GM23338 (cell line): ENCODE measurements at regions not wholly inside any gene's neighbourhood (a gene's known extent, or its start where the extent isn't known, plus 50 kb on each side); places are given as distances from the start of the nearest gene placed in this dataset.

Source experiments
- CREB1 ChIP-seq: fragments of 250-450 bp; sonication (Bioruptor Pico); IDR thresholded peaks from 2 replicates; pipeline ENCODE4 v1.5.0; 2020; ENCODE audit warnings: low read depth, mild to moderate bottlenecking, moderate library complexity
- CTCF ChIP-seq, 2 experiments: fragments of 200-600 bp in 1 of 2; sonication (generic) in 1 of 2; conservative IDR thresholded peaks; 2 replicates each; pipeline versions ENCODE4 v1.5.1 to v1.6.1; 2016 to 2017; ENCODE audit warnings: antibody characterized with exemption in 2 of 2, low read depth in 2 of 2, mild to moderate bottlenecking in 2 of 2, moderate library complexity in 1 of 2
- ETS1 ChIP-seq: IDR thresholded peaks from 2 replicates; pipeline ENCODE4 v1.6.1; 2016; ENCODE audit warnings: antibody characterized with exemption
- EZH2 ChIP-seq: fragments of 200-600 bp; sonication (generic); IDR thresholded peaks from one replicate; pipeline ENCODE4 v1.8.0; 2017; ENCODE audit warnings: antibody characterized with exemption, mild to moderate bottlenecking, low read depth; ENCODE audit not compliant: unreplicated experiment
- EZH2phosphoT487 ChIP-seq: fragments of 200-600 bp; sonication (generic); IDR thresholded peaks from one replicate; pipeline ENCODE4 v1.8.1; 2018; ENCODE audit warnings: antibody characterized with exemption; ENCODE audit not compliant: unreplicated experiment
- JUNB ChIP-seq: IDR thresholded peaks from one replicate; pipeline ENCODE4 v1.6.1; 2016; ENCODE audit warnings: antibody characterized with exemption; ENCODE audit not compliant: unreplicated experiment
- NANOG ChIP-seq: IDR thresholded peaks from 2 replicates; pipeline ENCODE4 v1.6.1; 2016; ENCODE audit warnings: antibody characterized with exemption, borderline replicate concordance
- POLR2AphosphoS5 ChIP-seq: IDR thresholded peaks from 2 replicates; pipeline ENCODE4 v1.6.1; 2016; ENCODE audit warnings: antibody characterized with exemption, low read depth
- REST ChIP-seq: IDR thresholded peaks from one replicate; pipeline ENCODE4 v1.6.1; 2018; ENCODE audit warnings: antibody characterized with exemption; ENCODE audit not compliant: unreplicated experiment
- STAT1 ChIP-seq: IDR thresholded peaks from one replicate; pipeline ENCODE4 v1.6.1; 2016; ENCODE audit warnings: antibody characterized with exemption; ENCODE audit not compliant: unreplicated experiment
- ZNF114 ChIP-seq: fragments of 250-450 bp; sonication (Bioruptor Pico); IDR thresholded peaks from 2 replicates; pipeline ENCODE4 v1.5.0; 2020; ENCODE audit warnings: mild to moderate bottlenecking, moderate library complexity
- ZNF331 ChIP-seq: fragments of 250-450 bp; sonication (Bioruptor Pico); IDR thresholded peaks from 2 replicates; pipeline ENCODE4 v1.5.0; 2020; ENCODE audit warnings: low read depth, mild to moderate bottlenecking, moderate library complexity
- ZNF462 ChIP-seq: fragments of 250-450 bp; sonication (Bioruptor Pico); IDR thresholded peaks from 2 replicates; pipeline ENCODE4 v1.5.0; 2020; ENCODE audit warnings: mild to moderate bottlenecking, moderate library complexity

GRCh38 chr18:60895181-60895580, 438.0 kb upstream of the CDH20 start:
- no peak for TF ChIP-seq JUNB
- no peak for TF ChIP-seq CREB1 (CRISPR knock-in tag)
- no peak for TF ChIP-seq CTCF (conservative IDR thresholded peaks at IDR 0.05; ENCODE audit: low read depth in 2 of 2)
- no peak for TF ChIP-seq EZH2phosphoT487
- TF ChIP-seq REST = no peak
- TF ChIP-seq EZH2 = no peak
- TF ChIP-seq POLR2AphosphoS5 = no peak
- no peak for TF ChIP-seq ZNF114 (CRISPR knock-in tag)
- TF ChIP-seq ETS1 = no peak
- no peak for TF ChIP-seq STAT1
- TF ChIP-seq NANOG = no peak
- TF ChIP-seq ZNF331 = no peak
- TF ChIP-seq ZNF462 (CRISPR knock-in tag) = no peak
